Activated CD4-positive, alpha-beta T cell treated with anti-CD3 and anti-CD28 coated beads for 48 hours (primary cell): ENCODE measurements at regions not wholly inside any gene's neighbourhood (a gene's known extent, or its start where the extent isn't known, plus 50 kb on each side); places are given as distances from the start of the nearest gene placed in this dataset.
"Not testable (repeated sequence)": the region's sequence is repeated elsewhere in the genome, so short reads cannot be mapped to it uniquely, and the experiment has no call there.

Experiments
- DNase-seq: peaks from one replicate; pipeline ENCODE4 v3.0.0-alpha.2; 2020

GRCh38 chr16:88309174-88309907 lies 73.4 kb upstream of the ZNF469 start:
- DNase-seq, result no peak

GRCh38 chr16:88309908-88310265 lies 72.9 kb upstream of the ZNF469 start:
- DNase-seq, result no peak

GRCh38 chr16:88310796-88311605 lies 71.8 kb upstream of the ZNF469 start:
- DNase-seq, result no peak

GRCh38 chr16:88311860-88312259 lies 70.9 kb upstream of the ZNF469 start:
- DNase-seq, result not testable (repeated sequence)

- DNase-seq, result no peak
Measured at GRCh38 chr16:88312732-88313131, 70.0 kb upstream of the ZNF469 start.

- DNase-seq, result no peak
Measured at GRCh38 chr16:88314991-88315542, 67.7 kb upstream of the ZNF469 start.

GRCh38 chr16:88315543-88316105 lies 67.1 kb upstream of the ZNF469 start:
- DNase-seq, result no peak

- DNase-seq, result no peak
Measured at GRCh38 chr16:88316151-88316550, 66.6 kb upstream of the ZNF469 start.

- no peak for DNase-seq
Measured at GRCh38 chr16:88316941-88317612, 65.7 kb upstream of the ZNF469 start.

GRCh38 chr16:88317613-88317965 lies 65.2 kb upstream of the ZNF469 start:
- no peak for DNase-seq

GRCh38 chr16:88318051-88318450 lies 64.7 kb upstream of the ZNF469 start:
- no peak for DNase-seq

GRCh38 chr16:88318521-88318920 lies 64.2 kb upstream of the ZNF469 start:
- DNase-seq, result no peak

GRCh38 chr16:88319116-88319965 lies 63.4 kb upstream of the ZNF469 start:
- no peak for DNase-seq

- DNase-seq, result peak; percentile 44
Measured at GRCh38 chr16:88320947-88321634, 61.7 kb upstream of the ZNF469 start.

- no peak for DNase-seq
Measured at GRCh38 chr16:88321635-88322499, 60.9 kb upstream of the ZNF469 start.

GRCh38 chr16:88322500-88322970 lies 60.2 kb upstream of the ZNF469 start:
- no peak for DNase-seq

GRCh38 chr16:88323041-88323440 lies 59.7 kb upstream of the ZNF469 start:
- DNase-seq, result no peak

- DNase-seq, result no peak
Measured at GRCh38 chr16:88323546-88324330, 59.0 kb upstream of the ZNF469 start.

- DNase-seq, result no peak
Measured at GRCh38 chr16:88325087-88325750, 57.5 kb upstream of the ZNF469 start.
